ENCODE measurements at regions not wholly inside any gene's neighbourhood (a gene's known extent, or its start where the extent isn't known, plus 50 kb on each side); places are given as distances from the start of the nearest gene placed in this dataset.
"Not testable (repeated sequence)": the region's sequence is repeated elsewhere in the genome, so short reads cannot be mapped to it uniquely, and the experiment has no call there.

DNA sequence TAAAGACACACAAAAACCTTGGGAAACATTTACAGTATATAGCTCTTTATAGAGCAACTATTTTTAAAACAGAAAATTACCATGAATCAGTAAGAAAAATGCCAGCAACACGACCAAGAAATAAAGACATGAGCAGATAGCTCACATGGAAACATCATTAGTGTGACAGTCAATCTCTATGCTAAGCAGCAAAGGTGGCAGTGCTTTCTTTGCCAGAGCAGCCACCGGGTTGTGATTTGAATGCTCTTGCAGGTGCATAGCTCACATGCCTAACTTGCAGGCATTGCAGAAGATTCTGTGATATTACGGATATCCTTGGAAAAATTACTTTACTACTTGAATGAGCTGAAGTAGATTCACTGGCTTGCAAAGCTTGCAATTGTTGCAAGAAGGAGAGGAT lies 652.9 kb upstream of the C16orf82 start:
- no peak for ATAC-seq (ENCODE audit: low FRiP score)
- no peak for DNase-seq (ENCODE audit: low spot score)
- TF ChIP-seq, protein P1, sequence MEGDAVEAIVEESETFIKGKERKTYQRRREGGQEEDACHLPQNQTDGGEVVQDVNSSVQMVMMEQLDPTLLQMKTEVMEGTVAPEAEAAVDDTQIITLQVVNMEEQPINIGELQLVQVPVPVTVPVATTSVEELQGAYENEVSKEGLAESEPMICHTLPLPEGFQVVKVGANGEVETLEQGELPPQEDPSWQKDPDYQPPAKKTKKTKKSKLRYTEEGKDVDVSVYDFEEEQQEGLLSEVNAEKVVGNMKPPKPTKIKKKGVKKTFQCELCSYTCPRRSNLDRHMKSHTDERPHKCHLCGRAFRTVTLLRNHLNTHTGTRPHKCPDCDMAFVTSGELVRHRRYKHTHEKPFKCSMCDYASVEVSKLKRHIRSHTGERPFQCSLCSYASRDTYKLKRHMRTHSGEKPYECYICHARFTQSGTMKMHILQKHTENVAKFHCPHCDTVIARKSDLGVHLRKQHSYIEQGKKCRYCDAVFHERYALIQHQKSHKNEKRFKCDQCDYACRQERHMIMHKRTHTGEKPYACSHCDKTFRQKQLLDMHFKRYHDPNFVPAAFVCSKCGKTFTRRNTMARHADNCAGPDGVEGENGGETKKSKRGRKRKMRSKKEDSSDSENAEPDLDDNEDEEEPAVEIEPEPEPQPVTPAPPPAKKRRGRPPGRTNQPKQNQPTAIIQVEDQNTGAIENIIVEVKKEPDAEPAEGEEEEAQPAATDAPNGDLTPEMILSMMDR (IDR thresholded peaks at IDR 0.05) = no peak

DNA sequence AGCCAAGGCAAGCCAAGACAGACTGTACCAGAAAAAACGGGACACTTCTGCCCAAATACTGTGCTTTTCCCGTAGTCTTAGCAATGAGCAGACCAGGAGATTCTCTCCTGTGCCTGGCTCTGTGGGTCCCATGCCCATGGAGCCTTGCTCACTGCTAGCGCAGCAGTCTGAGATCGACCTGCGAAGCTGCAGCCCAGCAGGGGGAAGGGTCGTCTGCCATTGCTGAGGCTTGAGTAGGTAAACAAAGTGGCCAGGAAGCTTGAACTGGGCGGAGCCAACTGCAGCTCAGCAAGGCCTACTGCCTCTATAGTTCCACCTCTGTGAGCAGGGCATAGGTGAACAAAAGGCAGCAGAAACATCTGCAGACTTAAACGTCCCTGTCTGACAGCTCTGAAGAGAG lies 647.3 kb upstream of the C16orf82 start:
- not testable (repeated sequence) for ATAC-seq (ENCODE audit: low FRiP score); DNase-seq (ENCODE audit: low spot score)

DNA sequence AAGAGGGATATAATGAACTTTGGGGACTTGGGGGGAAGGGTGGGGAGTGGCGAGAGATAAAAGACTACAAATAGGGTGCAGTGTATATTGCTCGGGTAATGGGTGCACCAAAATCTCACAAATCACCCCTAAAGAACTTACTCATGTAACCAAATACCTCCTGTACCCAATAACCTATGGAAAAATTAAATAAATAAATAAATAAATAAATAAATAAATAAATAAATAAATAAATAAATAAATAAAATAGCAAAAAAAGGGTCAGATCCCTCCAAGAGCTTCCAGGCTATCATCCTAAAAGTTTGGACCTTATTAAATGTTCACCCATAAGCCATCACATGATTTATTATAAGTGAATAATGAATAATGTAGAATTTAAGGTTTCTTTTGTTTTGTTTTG lies 636.1 kb upstream of the C16orf82 start:
- ATAC-seq (ENCODE audit: low FRiP score) (no peak), DNase-seq (ENCODE audit: low spot score) (no peak)
- TF ChIP-seq, protein P1 (IDR thresholded peaks at IDR 0.05) = no peak

DNA sequence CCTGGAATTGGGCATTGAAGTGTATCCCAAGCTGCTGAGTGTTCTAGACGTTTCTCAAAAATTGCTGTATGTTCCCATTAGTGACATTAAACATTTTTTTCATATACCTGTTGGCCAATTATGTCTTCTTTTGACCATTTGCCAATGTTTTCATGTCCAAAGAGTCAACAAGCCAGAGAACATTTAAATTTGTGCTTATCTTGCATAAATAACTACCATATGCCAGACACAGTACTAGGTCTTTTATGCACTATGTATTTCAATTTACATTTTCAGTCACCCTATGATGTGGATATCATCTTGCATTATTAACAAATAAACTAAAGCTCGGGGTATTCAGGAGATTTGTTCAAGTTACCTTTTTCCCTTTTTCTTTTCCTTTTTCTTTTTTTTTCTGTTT lies 632.9 kb upstream of the C16orf82 start:
- DNase-seq (ENCODE audit: low spot score) (no peak), ATAC-seq (ENCODE audit: low FRiP score) (no peak)
- TF ChIP-seq, protein P1 (IDR thresholded peaks at IDR 0.05) = no peak

DNA sequence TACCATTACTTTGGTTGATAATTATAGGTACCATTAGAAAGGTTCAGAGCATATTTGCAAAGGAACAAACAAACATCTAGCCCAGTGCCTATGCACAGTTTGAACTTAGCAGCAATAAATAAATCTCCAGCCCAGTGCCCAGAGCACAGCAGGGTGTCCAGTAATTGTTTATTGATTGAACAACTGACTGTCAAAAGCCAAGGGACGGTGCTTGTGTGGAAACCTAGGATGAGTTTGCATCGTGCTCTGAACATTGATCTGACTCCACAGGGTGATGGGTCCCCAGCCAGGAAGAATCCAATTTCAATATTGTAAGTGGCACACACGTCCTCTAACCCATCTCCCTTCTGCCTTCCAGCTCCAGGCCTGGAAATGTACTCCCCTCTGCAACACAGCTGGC lies 625.5 kb upstream of the C16orf82 start:
- TF ChIP-seq, protein P1 (IDR thresholded peaks at IDR 0.05) = no peak
- DNase-seq (ENCODE audit: low spot score) = no peak
- ATAC-seq (ENCODE audit: low FRiP score) = no peak

DNA sequence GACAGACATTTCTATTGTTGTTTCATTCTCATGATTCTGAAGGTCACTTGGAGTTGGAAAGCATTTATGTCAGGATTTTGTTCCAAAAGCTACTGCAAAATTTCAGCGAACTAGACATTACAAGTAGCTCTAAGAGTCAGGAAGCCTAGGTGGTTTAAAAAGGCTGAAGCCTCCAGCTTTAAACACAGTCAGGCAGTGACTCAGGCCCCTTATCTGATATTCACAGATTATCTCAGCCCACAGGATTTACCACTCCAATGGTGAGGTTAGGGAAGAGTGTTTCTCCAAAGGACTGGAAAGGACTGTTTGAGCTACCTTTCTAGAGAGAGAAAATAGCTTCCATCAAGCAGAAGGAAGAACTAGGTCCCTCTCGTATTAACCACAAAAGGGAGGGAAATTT lies 624.4 kb upstream of the C16orf82 start:
- DNase-seq (ENCODE audit: low spot score) (no peak), ATAC-seq (ENCODE audit: low FRiP score) (no peak)
- TF ChIP-seq, protein P1 (IDR thresholded peaks at IDR 0.05) = no peak

DNA sequence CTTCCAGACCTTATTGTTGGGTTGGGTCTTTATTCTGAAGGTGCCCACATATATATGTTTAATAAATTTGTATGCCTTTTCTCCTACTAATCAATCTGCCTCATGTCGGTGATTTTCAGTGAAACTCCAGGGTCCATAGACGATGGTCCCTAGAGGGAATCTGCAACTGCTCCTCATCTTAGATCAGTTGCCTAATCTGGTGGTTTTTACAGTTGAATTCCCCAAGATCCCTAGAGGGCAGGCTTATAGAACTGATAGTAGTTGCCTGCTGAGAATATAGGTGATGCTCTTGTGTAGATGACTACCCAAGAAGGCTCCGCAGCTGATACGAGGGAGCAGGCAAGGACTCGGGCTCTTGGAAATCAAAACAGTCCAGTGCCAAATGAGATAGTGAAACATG lies 619.2 kb upstream of the C16orf82 start:
- ATAC-seq (ENCODE audit: low FRiP score) (no peak), DNase-seq (ENCODE audit: low spot score) (no peak)
- TF ChIP-seq, protein P1 (IDR thresholded peaks at IDR 0.05) = no peak

DNA sequence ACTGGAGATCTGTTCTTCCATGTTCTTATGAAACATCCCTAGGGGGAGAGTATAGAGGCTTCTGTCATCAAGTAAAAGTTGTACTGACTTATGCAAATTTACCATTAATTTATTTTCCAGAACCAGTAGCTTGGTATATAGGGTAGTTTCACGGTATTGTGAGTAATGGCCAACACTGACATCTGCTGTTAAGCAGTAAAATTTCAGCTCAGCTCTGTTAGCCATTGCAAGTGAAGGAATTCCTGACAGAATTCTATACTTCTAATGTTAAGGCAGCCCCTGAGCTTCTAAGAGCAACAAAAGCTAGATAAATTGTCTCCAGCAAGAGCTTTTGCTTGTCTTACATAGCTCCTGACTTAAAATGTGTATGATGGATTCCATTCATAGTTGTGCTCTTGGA lies 613.5 kb upstream of the C16orf82 start:
- no peak for ATAC-seq (ENCODE audit: low FRiP score)
- TF ChIP-seq, protein P1 (IDR thresholded peaks at IDR 0.05) = no peak
- DNase-seq (ENCODE audit: low spot score) = no peak

Measured in omental fat pad (tissue), 3 donors.